DND-41 (cell line): ENCODE measurements at regions not wholly inside any gene's neighbourhood (a gene's known extent, or its start where the extent isn't known, plus 50 kb on each side); places are given as distances from the start of the nearest gene placed in this dataset.

Source experiments
- CTCF ChIP-seq: IDR thresholded peaks from 2 replicates; pipeline ENCODE4 v1.5.1; 2012; ENCODE audit warnings: borderline replicate concordance, low read length, moderate library complexity, mild to moderate bottlenecking; ENCODE audit not compliant: poor library complexity, severe bottlenecking; ENCODE audit errors: extremely low read depth
- EZH2 ChIP-seq: IDR thresholded peaks from 3 replicates; pipeline ENCODE4 v1.6.1; 2012; ENCODE audit warnings: borderline replicate concordance, low read depth, mild to moderate bottlenecking, moderate library complexity, low read length, inconsistent platforms; ENCODE audit not compliant: severe bottlenecking

- TF ChIP-seq CTCF (no peak), EZH2 (no peak)
Observed at GRCh38 chr2:219949053-219949452, 321.6 kb downstream of the SLC4A3 start.
